GM12873 (cell line): ENCODE measurements at regions not wholly inside any gene's neighbourhood (a gene's known extent, or its start where the extent isn't known, plus 50 kb on each side); places are given as distances from the start of the nearest gene placed in this dataset.

ENCODE experiments used
- CTCF ChIP-seq: IDR thresholded peaks from 2 replicates; pipeline ENCODE4 v1.5.1; 2012; ENCODE audit warnings: low read depth, mild to moderate bottlenecking, moderate library complexity, low read length, control low read depth; ENCODE audit not compliant: insufficient read depth; ENCODE audit errors: missing control alignments

- no peak for TF ChIP-seq CTCF
Measured at GRCh38 chr4:72714482-72715279, 145.7 kb upstream of the ADAMTS3 start.

GRCh38 chr4:72712997-72713396, 144.0 kb upstream of the ADAMTS3 start:
- no peak for TF ChIP-seq CTCF

- no peak for TF ChIP-seq CTCF
Measured at GRCh38 chr4:72709475-72709874, 140.5 kb upstream of the ADAMTS3 start.

- no peak for TF ChIP-seq CTCF
Measured at GRCh38 chr4:72706684-72707083, 137.7 kb upstream of the ADAMTS3 start.

- TF ChIP-seq CTCF: no peak
Measured at GRCh38 chr4:72702948-72703347, 133.9 kb upstream of the ADAMTS3 start.

- TF ChIP-seq CTCF: peak; percentile 64
Measured at GRCh38 chr4:72701987-72702819, 133.2 kb upstream of the ADAMTS3 start.

- TF ChIP-seq CTCF: no peak
Measured at GRCh38 chr4:72690771-72691170, 121.8 kb upstream of the ADAMTS3 start.
